Stimulated activated naive CD8-positive, alpha-beta T cell treated with anti-CD3 and anti-CD28 coated beads, Interleukin-15, amount 100 ng/mL, for 72 hours (primary cell): ENCODE measurements at regions not wholly inside any gene's neighbourhood (a gene's known extent, or its start where the extent isn't known, plus 50 kb on each side); places are given as distances from the start of the nearest gene placed in this dataset.

Experiments
- ATAC-seq: fragments of 150-1000 bp; cut with Tn5 transposase; 2 replicates; pipeline ENCODE4 v1.10.0; 2021; ENCODE audit warnings: mild to moderate bottlenecking, moderate library complexity
- DNase-seq, 2 donors: peaks; one replicate each; pipeline ENCODE4 v3.0.0; 2021 to 2022
- H3K27ac Mint-ChIP-seq, 2 donors: one replicate each; pipeline ENCODE4 v1.8.0; 2022; ENCODE audit warnings: mild to moderate bottlenecking in 2 of 2, mixed read lengths in 2 of 2, moderate library complexity in 2 of 2
- H3K27me3 Mint-ChIP-seq: one replicate; pipeline ENCODE4 v1.8.0; 2022; ENCODE audit warnings: mixed read lengths
- H3K4me1 Mint-ChIP-seq: one replicate; pipeline ENCODE4 v1.8.0; 2022; ENCODE audit warnings: mild to moderate bottlenecking, mixed read lengths
- H3K4me3 Mint-ChIP-seq, 2 donors: one replicate each; pipeline ENCODE4 v1.8.0; 2022; ENCODE audit warnings: mild to moderate bottlenecking in 2 of 2, mixed read lengths in 2 of 2, moderate library complexity in 1 of 2
- H3K9me3 Mint-ChIP-seq, 2 donors: one replicate each; pipeline ENCODE4 v1.8.0; 2022; ENCODE audit warnings: mixed read lengths in 2 of 2

GRCh38 chr21:16851054-16851453 is 661.8 kb upstream of the CXADR start:
- no peaks in the 10 kb centered on the region for H3K4me1 Mint-ChIP-seq
- no peak for DNase-seq
- peaks cover 7 to 15% of the 10 kb centered on the region in 2 donors for H3K9me3 Mint-ChIP-seq

GRCh38 chr21:16855164-16855667 is 657.6 kb upstream of the CXADR start:
- DNase-seq (no peak), ATAC-seq (no peak)
- H3K27me3 Mint-ChIP-seq, result no peaks in the 10 kb centered on the region
- no peak overlapping the region for H3K27ac Mint-ChIP-seq
- no peak overlapping the region for H3K4me3 Mint-ChIP-seq
- H3K9me3 Mint-ChIP-seq, result peaks cover 7 to 11% of the 10 kb centered on the region in 2 donors
- no peaks in the 10 kb centered on the region for H3K4me1 Mint-ChIP-seq

More at GRCh38 chr21:16851054-16851453, 661.8 kb upstream of the CXADR start:
- no peaks in the 10 kb centered on the region for H3K27me3 Mint-ChIP-seq
- no peak for ATAC-seq
- H3K4me3 Mint-ChIP-seq, result no peak overlapping the region
- no peak overlapping the region for H3K27ac Mint-ChIP-seq

- Mint-ChIP-seq H3K9me3 (no peaks in the 10 kb centered on the region), H3K27ac (no peak overlapping the region), H3K4me1 (no peaks in the 10 kb centered on the region), H3K4me3 (no peak overlapping the region), H3K27me3 (no peaks in the 10 kb centered on the region)
- DNase-seq (no peak), ATAC-seq (no peak)
Observed at GRCh38 chr21:16863362-16863905, 649.4 kb upstream of the CXADR start.

- Mint-ChIP-seq H3K27me3 (no peaks in the 10 kb centered on the region), H3K4me3 (no peak overlapping the region), H3K9me3 (no peaks in the 10 kb centered on the region), H3K27ac (no peak overlapping the region), H3K4me1 (no peaks in the 10 kb centered on the region)
- DNase-seq (no peak), ATAC-seq (no peak)
Observed at GRCh38 chr21:16863908-16864307, 648.9 kb upstream of the CXADR start.

GRCh38 chr21:16865632-16866031 is 647.2 kb upstream of the CXADR start:
- Mint-ChIP-seq H3K4me1 (no peaks in the 10 kb centered on the region), H3K4me3 (no peak overlapping the region), H3K9me3 (no peaks in the 10 kb centered on the region), H3K27ac (no peak overlapping the region), H3K27me3 (no peaks in the 10 kb centered on the region)
- ATAC-seq (no peak), DNase-seq (no peak)

- H3K27ac Mint-ChIP-seq, result no peak overlapping the region
- H3K4me3 Mint-ChIP-seq, result no peak overlapping the region
- DNase-seq (no peak), ATAC-seq (no peak)
- H3K9me3 Mint-ChIP-seq, result no peaks in the 10 kb centered on the region
- H3K4me1 Mint-ChIP-seq, result no peaks in the 10 kb centered on the region
- no peaks in the 10 kb centered on the region for H3K27me3 Mint-ChIP-seq
Observed at GRCh38 chr21:16866851-16867250, 646.0 kb upstream of the CXADR start.

GRCh38 chr21:16870103-16870502 is 642.7 kb upstream of the CXADR start:
- DNase-seq, result no peak
- Mint-ChIP-seq H3K4me1 (no peaks in the 10 kb centered on the region), H3K4me3 (no peak overlapping the region), H3K9me3 (no peaks in the 10 kb centered on the region), H3K27me3 (no peaks in the 10 kb centered on the region), H3K27ac (no peak overlapping the region)
- ATAC-seq, result no peak

- no peak overlapping the region for H3K27ac Mint-ChIP-seq
- ATAC-seq (no peak), DNase-seq (no peak)
- no peaks in the 10 kb centered on the region for H3K27me3 Mint-ChIP-seq
- H3K4me1 Mint-ChIP-seq, result no peaks in the 10 kb centered on the region
- no peak overlapping the region for H3K4me3 Mint-ChIP-seq
- H3K9me3 Mint-ChIP-seq, result no peaks in the 10 kb centered on the region
Observed at GRCh38 chr21:16872616-16873015, 640.2 kb upstream of the CXADR start.

GRCh38 chr21:16873176-16873575 is 639.7 kb upstream of the CXADR start:
- ATAC-seq, result no peak
- Mint-ChIP-seq H3K9me3 (no peaks in the 10 kb centered on the region), H3K27ac (no peak overlapping the region), H3K27me3 (no peaks in the 10 kb centered on the region), H3K4me3 (no peak overlapping the region), H3K4me1 (no peaks in the 10 kb centered on the region)
- DNase-seq, result no peak

GRCh38 chr21:16873596-16873995 is 639.2 kb upstream of the CXADR start:
- DNase-seq (no peak), ATAC-seq (no peak)
- no peaks in the 10 kb centered on the region for H3K27me3 Mint-ChIP-seq
- H3K4me1 Mint-ChIP-seq, result no peaks in the 10 kb centered on the region
- no peaks in the 10 kb centered on the region for H3K9me3 Mint-ChIP-seq
- no peak overlapping the region for H3K27ac Mint-ChIP-seq
- no peak overlapping the region for H3K4me3 Mint-ChIP-seq

- no peak for DNase-seq
- no peak overlapping the region for H3K27ac Mint-ChIP-seq
- H3K9me3 Mint-ChIP-seq, result peaks cover 17 to 48% of the 10 kb centered on the region in 2 donors
- no peaks in the 10 kb centered on the region for H3K4me1 Mint-ChIP-seq
- no peak for ATAC-seq
- no peaks in the 10 kb centered on the region for H3K27me3 Mint-ChIP-seq
- no peak overlapping the region for H3K4me3 Mint-ChIP-seq
Observed at GRCh38 chr21:16879479-16879878, 633.4 kb upstream of the CXADR start.

GRCh38 chr21:16891821-16892220 is 621.0 kb upstream of the CXADR start:
- Mint-ChIP-seq H3K4me3 (no peak overlapping the region), H3K4me1 (no peaks in the 10 kb centered on the region), H3K27me3 (no peaks in the 10 kb centered on the region), H3K9me3 (peaks cover 8 to 18% of the 10 kb centered on the region in 2 donors), H3K27ac (no peak overlapping the region)
- ATAC-seq (no peak), DNase-seq (no peak)

GRCh38 chr21:16900685-16901084 is 612.2 kb upstream of the CXADR start:
- DNase-seq (no peak), ATAC-seq (no peak)
- Mint-ChIP-seq H3K4me1 (no peaks in the 10 kb centered on the region), H3K9me3 (peaks cover 4 to 7% of the 10 kb centered on the region in 2 donors), H3K4me3 (no peak overlapping the region), H3K27me3 (no peaks in the 10 kb centered on the region), H3K27ac (no peak overlapping the region)

GRCh38 chr21:16908077-16908476 is 604.8 kb upstream of the CXADR start:
- H3K4me1 Mint-ChIP-seq, result no peaks in the 10 kb centered on the region
- peaks cover 5 to 14% of the 10 kb centered on the region in 2 donors for H3K9me3 Mint-ChIP-seq
- no peaks in the 10 kb centered on the region for H3K27me3 Mint-ChIP-seq
- no peak for ATAC-seq
- DNase-seq, result no peak
- H3K4me3 Mint-ChIP-seq, result no peak overlapping the region
- no peak overlapping the region for H3K27ac Mint-ChIP-seq

GRCh38 chr21:16910435-16911165 is 602.2 kb upstream of the CXADR start:
- Mint-ChIP-seq H3K27ac (no peak overlapping the region), H3K4me1 (no peaks in the 10 kb centered on the region), H3K27me3 (no peaks in the 10 kb centered on the region), H3K4me3 (no peak overlapping the region), H3K9me3 (peaks cover 9 to 11% of the 10 kb centered on the region in 2 donors)
- ATAC-seq (no peak), DNase-seq (no peak)

GRCh38 chr21:16911166-16911607 is 601.7 kb upstream of the CXADR start:
- Mint-ChIP-seq H3K4me3 (no peak overlapping the region), H3K9me3 (peaks cover 5 to 9% of the 10 kb centered on the region in 2 donors), H3K4me1 (no peaks in the 10 kb centered on the region), H3K27me3 (no peaks in the 10 kb centered on the region), H3K27ac (no peak overlapping the region)
- ATAC-seq (no peak), DNase-seq (no peak)
